GM13976 (cell line): ENCODE measurements at regions not wholly inside any gene's neighbourhood (a gene's known extent, or its start where the extent isn't known, plus 50 kb on each side); places are given as distances from the start of the nearest gene placed in this dataset.

Experiments used
- DNase-seq: peaks from one replicate; pipeline ENCODE4 v3.0.0; 2012; ENCODE audit warnings: low spot score
- in situ Hi-C: fragments of 300-500 bp; cut with MboI; formaldehyde crosslinking; loops from one replicate; pipeline ENCODE4 v1.12.0; 2022; ENCODE audit warnings: low sequenced_read_pairs, mixed read lengths, inconsistent platforms; ENCODE audit not compliant: unreplicated experiment
- TF ChIP-seq, protein P1 (sequence below): IDR thresholded peaks from 2 replicates; pipeline ENCODE4 v1.5.1; 2012; ENCODE audit warnings: borderline replicate concordance, mild to moderate bottlenecking; ENCODE audit not compliant: insufficient read depth; ENCODE audit errors: extremely low read depth, missing control alignments, control extremely low read depth

GRCh38 chr4:134308910-134309309 is 107.3 kb upstream of the PABPC4L start:
- in situ Hi-C loops, result no loop called here
- DNase-seq, result no peak
- TF ChIP-seq, protein P1, sequence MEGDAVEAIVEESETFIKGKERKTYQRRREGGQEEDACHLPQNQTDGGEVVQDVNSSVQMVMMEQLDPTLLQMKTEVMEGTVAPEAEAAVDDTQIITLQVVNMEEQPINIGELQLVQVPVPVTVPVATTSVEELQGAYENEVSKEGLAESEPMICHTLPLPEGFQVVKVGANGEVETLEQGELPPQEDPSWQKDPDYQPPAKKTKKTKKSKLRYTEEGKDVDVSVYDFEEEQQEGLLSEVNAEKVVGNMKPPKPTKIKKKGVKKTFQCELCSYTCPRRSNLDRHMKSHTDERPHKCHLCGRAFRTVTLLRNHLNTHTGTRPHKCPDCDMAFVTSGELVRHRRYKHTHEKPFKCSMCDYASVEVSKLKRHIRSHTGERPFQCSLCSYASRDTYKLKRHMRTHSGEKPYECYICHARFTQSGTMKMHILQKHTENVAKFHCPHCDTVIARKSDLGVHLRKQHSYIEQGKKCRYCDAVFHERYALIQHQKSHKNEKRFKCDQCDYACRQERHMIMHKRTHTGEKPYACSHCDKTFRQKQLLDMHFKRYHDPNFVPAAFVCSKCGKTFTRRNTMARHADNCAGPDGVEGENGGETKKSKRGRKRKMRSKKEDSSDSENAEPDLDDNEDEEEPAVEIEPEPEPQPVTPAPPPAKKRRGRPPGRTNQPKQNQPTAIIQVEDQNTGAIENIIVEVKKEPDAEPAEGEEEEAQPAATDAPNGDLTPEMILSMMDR, result no peak

- DNase-seq, result no peak
- in situ Hi-C loops, result no loop called here
- TF ChIP-seq, protein P1, result no peak
These were observed 96.7 kb upstream of the PABPC4L start for GRCh38 chr4:134298313-134298712.

- in situ Hi-C loops, result no loop called here
- no peak for DNase-seq
- TF ChIP-seq, protein P1, result no peak
These were observed 96.2 kb upstream of the PABPC4L start for GRCh38 chr4:134297765-134298164.

DNA sequence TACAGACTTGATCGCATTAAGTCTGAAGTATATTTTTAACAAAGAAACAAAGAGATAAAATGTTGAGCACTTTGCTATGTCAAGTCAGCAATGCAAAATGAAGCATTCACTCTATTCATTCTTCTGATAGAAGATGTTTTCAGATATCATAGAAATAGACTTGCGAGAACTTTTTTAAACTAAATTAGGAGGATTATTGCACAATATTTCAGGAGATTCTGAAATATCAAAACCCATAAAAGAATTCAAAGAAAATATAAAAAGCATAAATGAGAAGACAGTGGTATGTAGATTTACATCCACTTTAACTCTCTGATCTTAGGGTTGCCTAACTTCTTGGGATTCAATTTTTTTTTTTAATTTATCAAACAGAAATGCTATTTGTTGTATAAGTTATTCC is 81.1 kb upstream of the PABPC4L start:
- in situ Hi-C loops, result no loop called here
- TF ChIP-seq, protein P1, result no peak
- no peak for DNase-seq

DNA sequence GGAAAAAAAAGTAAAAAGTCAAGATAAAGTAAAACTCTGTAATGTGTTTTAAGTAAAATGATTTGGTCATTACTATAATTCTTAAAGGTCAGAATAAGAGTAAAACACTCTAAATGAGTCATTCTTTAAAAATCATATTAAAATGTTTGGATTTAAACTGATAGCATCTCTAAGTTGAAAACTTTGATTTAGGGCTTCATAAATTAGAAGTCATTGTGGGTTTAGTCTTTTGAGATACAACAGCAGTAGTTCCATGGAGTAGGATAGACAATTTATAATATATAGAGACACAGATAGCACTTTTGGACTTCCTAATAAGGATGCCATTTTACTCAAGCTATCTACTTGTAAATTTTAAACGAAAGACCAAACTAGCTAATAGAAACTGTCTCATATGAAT is 77.1 kb upstream of the PABPC4L start:
- in situ Hi-C loops, result no loop called here
- TF ChIP-seq, protein P1, result no peak
- no peak for DNase-seq

- in situ Hi-C loops, result no loop called here
- TF ChIP-seq, protein P1, result no peak
- no peak for DNase-seq
These were observed 74.9 kb upstream of the PABPC4L start for GRCh38 chr4:134276476-134276875.

DNA sequence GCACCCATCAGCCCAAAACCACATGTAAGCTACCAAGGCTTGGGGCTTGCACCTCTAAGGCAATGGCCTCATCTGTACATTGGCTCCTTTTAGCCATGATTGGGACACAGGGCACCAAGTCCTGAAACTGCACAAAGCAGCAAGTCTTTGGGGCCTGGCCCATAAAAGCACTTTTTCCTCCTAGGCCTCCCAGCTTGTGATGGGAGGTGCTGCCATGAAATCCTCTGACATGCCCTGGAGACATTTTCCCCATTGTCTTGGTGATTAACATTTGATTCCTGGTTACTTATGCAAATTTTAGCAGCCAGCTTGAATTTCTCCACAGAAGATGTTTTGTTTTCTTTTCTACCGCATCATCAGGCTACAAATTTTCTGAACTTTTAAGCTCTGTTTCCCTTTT is 58.5 kb upstream of the PABPC4L start:
- no peak for DNase-seq
- in situ Hi-C loops, result no loop called here
- TF ChIP-seq, protein P1, result no peak
